GM23248 (cell line): ENCODE measurements at regions not wholly inside any gene's neighbourhood (a gene's known extent, or its start where the extent isn't known, plus 50 kb on each side); places are given as distances from the start of the nearest gene placed in this dataset.

ENCODE experiments used
- DNase-seq: peaks from one replicate; pipeline ENCODE4 v3.0.0-alpha.2; 2015
- H2AFZ ChIP-seq: fragments of 200-600 bp; sonication (generic); 2 replicates; pipeline ENCODE4 v1.6.1; 2016; ENCODE audit warnings: antibody characterized with exemption
- H3F3A ChIP-seq: fragments of 200-600 bp; sonication (generic); 2 replicates; pipeline ENCODE4 v1.6.1; 2016; ENCODE audit warnings: mild to moderate bottlenecking, antibody characterized with exemption, mixed run types; ENCODE audit not compliant: insufficient read depth
- H3K27ac ChIP-seq: fragments of 200-600 bp; sonication (generic); 2 replicates; pipeline ENCODE4 v1.5.1; 2016; ENCODE audit warnings: mild to moderate bottlenecking
- H3K27me3 ChIP-seq: fragments of 200-600 bp; sonication (generic); replicated peaks from 2 replicates; pipeline ENCODE4 v1.6.1; 2016; ENCODE audit warnings: mild to moderate bottlenecking; ENCODE audit not compliant: insufficient read depth
- H3K36me3 ChIP-seq: fragments of 200-600 bp; sonication (generic); 2 replicates; pipeline ENCODE4 v1.6.1; 2016; ENCODE audit warnings: low read depth, mild to moderate bottlenecking
- H3K4me1 ChIP-seq: fragments of 200-600 bp; sonication (generic); 2 replicates; pipeline ENCODE4 v1.6.1; 2016; ENCODE audit warnings: mild to moderate bottlenecking; ENCODE audit not compliant: insufficient read depth
- H3K4me2 ChIP-seq: fragments of 200-600 bp; sonication (generic); one replicate; pipeline ENCODE4 v1.6.1; 2016; ENCODE audit warnings: mild to moderate bottlenecking; ENCODE audit not compliant: unreplicated experiment
- H3K4me3 ChIP-seq: fragments of 200-600 bp; sonication (generic); 2 replicates; pipeline ENCODE4 v1.5.1; 2016; ENCODE audit warnings: mild to moderate bottlenecking
- H3K79me2 ChIP-seq: fragments of 200-600 bp; sonication (generic); 2 replicates; pipeline ENCODE4 v1.6.1; 2016; ENCODE audit warnings: mild to moderate bottlenecking; ENCODE audit not compliant: insufficient read depth
- H3K9ac ChIP-seq: fragments of 200-600 bp; sonication (generic); 2 replicates; pipeline ENCODE4 v1.6.1; 2016; ENCODE audit warnings: mild to moderate bottlenecking
- H3K9me2 ChIP-seq: fragments of 200-600 bp; sonication (generic); 2 replicates; pipeline ENCODE4 v1.6.1; 2016; ENCODE audit warnings: mixed run types, mild to moderate bottlenecking, moderate library complexity; ENCODE audit not compliant: insufficient read depth
- H3K9me3 ChIP-seq: fragments of 200-600 bp; sonication (generic); one replicate; pipeline ENCODE4 v1.6.1; 2017; ENCODE audit warnings: low read depth
- H4K20me1 ChIP-seq: fragments of 200-600 bp; sonication (generic); 2 replicates; pipeline ENCODE4 v1.6.0; 2016; ENCODE audit not compliant: insufficient read depth
- EZH2 ChIP-seq: fragments of 200-600 bp; sonication (generic); IDR thresholded peaks from 2 replicates; pipeline ENCODE4 v1.6.1; 2018; ENCODE audit warnings: antibody characterized with exemption, mild to moderate bottlenecking; ENCODE audit not compliant: insufficient read depth, poor library complexity, severe bottlenecking
- EZH2phosphoT487 ChIP-seq: fragments of 200-600 bp; sonication (generic); IDR thresholded peaks from 2 replicates; pipeline ENCODE4 v1.6.1; 2018; ENCODE audit warnings: antibody characterized with exemption, moderate library complexity, mild to moderate bottlenecking, low read depth; ENCODE audit not compliant: insufficient read depth
- WGBS, 2 experiments: methylation state at CpG; one replicate each; pipeline ENCODE4 v1.1.6; 2015 to 2017; ENCODE audit warnings: low lambda C conversion rate in 2 of 2, low coverage in 1 of 2; ENCODE audit errors: missing lambda C conversion rate in 2 of 2; 5-methylcytosine and 5-hydroxymethylcytosine counted together
- in situ Hi-C: fragments of 300-500 bp; cut with MboI; formaldehyde crosslinking; loops from 2 replicates; pipeline ENCODE4 v1.15.0; 2020

DNA sequence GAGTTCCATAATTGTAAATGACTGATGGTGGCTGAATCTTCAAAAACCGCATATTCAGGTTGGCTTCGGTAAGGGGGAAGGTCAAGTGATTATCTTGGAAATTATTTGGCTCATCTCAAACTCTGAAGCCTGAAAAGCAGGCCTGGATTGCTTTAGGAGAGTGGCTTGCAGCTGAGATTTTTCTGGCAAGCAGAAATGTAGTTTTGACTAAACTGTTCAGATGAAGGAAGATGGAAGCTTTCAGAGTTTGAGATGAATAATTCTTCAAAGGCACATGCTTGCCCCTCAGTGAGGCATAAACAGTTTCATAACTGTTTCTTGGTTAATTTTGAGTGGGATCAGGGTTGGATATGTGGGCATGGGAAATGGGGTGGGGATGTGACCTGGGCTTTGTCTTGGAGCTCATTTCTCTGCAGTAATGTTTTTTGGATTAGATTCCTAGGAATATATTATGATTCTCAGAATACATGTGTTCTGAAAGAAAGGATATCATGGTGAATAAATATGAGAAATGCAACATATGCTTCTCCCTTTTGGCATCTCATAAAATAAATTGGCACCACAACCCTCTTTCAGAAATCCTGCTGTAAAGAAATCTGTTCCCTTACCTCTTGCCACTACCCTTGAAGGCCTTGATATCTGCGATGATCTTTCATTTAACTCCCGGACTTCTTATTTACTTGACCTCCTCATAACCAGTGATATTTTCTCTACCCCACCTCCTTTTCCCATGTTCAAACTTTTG is 469.2 kb downstream of the ADRA2A start:
- Histone ChIP-seq H3K27me3 (no peaks in the 10 kb centered on the region), H3K27ac (no peak overlapping the region), H3K79me2 (no peaks in the 10 kb centered on the region), H3K4me3 (no peak overlapping the region), H4K20me1 (no peaks in the 10 kb centered on the region), H3K9ac (no peak overlapping the region), H3K36me3 (no peaks in the 10 kb centered on the region), H2AFZ (no peak overlapping the region), H3K4me1 (peaks cover 6% of the 10 kb centered on the region; the same call in 1 of the 2 replicates), H3K4me2 (no peak overlapping the region), H3F3A (no peaks in the 10 kb centered on the region), H3K9me3 (no peaks in the 10 kb centered on the region), H3K9me2 (no peaks in the 10 kb centered on the region)
- 51 to 54% methylated on average over 4 of the region's 4 CpGs for WGBS, 2 experiments
- in situ Hi-C loops: no loop called here
- DNase-seq: no peak
- TF ChIP-seq EZH2phosphoT487 (no peak), EZH2 (no peak)

- Histone ChIP-seq H2AFZ (no peak overlapping the region), H3K9ac (no peak overlapping the region), H3K27me3 (no peaks in the 10 kb centered on the region), H3K4me3 (no peak overlapping the region), H4K20me1 (no peaks in the 10 kb centered on the region), H3K27ac (no peak overlapping the region), H3F3A (no peaks in the 10 kb centered on the region), H3K36me3 (no peaks in the 10 kb centered on the region), H3K79me2 (no peaks in the 10 kb centered on the region), H3K9me3 (no peaks in the 10 kb centered on the region), H3K4me2 (no peak overlapping the region), H3K9me2 (no peaks in the 10 kb centered on the region), H3K4me1 (peaks cover 11% of the 10 kb centered on the region; the same call in 1 of the 2 replicates)
- DNase-seq: peak; percentile 33
- WGBS, 2 experiments: 79 to 93% methylated on average over 1 of the region's 1 CpG
- no peak for TF ChIP-seq EZH2phosphoT487
- TF ChIP-seq EZH2: no peak
- in situ Hi-C loops: no loop called here
These were observed 471.4 kb downstream of the ADRA2A start for GRCh38 chr10:111548084-111548726.

DNA sequence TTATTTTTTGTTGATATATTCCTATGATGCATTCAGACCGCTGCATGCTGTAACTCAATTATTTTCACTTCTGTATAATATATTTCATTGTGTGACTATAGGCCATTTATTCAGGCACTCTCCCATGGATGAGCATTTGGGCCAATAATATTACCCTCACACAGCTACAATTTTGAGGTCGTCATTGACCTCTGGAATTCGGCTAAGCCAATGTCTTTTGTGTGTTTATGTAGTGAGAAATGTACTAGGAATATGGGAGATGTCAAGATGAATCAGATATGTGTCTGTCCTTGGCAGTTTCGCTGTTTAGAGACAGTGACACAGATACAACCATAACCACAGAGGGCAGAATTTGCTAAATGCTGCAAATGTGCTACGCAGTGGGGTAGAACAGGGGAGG is 474.2 kb downstream of the ADRA2A start:
- Histone ChIP-seq H3K4me1 (peaks cover 12% of the 10 kb centered on the region), H3K27ac (no peak overlapping the region), H3K4me3 (no peak overlapping the region), H2AFZ (no peak overlapping the region), H3F3A (no peaks in the 10 kb centered on the region), H4K20me1 (no peaks in the 10 kb centered on the region), H3K4me2 (no peak overlapping the region), H3K9me2 (no peaks in the 10 kb centered on the region), H3K79me2 (no peaks in the 10 kb centered on the region), H3K36me3 (no peaks in the 10 kb centered on the region), H3K9me3 (no peaks in the 10 kb centered on the region), H3K9ac (no peak overlapping the region), H3K27me3 (no peaks in the 10 kb centered on the region)
- 60 to 61% methylated on average over 5 of the region's 5 CpGs for WGBS, 2 experiments
- in situ Hi-C loops: no loop called here
- DNase-seq: peak; percentile 68
- TF ChIP-seq EZH2: no peak

GRCh38 chr10:111556666-111557065 is 479.8 kb downstream of the ADRA2A start:
- Histone ChIP-seq H3K9ac (no peak overlapping the region), H4K20me1 (no peaks in the 10 kb centered on the region), H3F3A (0 out of 2 replicates have a peak, but pooled peaks cover 4% of the 10 kb centered on the region), H2AFZ (no peak overlapping the region), H3K4me1 (peaks cover 19% of the 10 kb centered on the region), H3K9me3 (no peaks in the 10 kb centered on the region), H3K9me2 (no peaks in the 10 kb centered on the region), H3K27ac (no peak overlapping the region), H3K36me3 (no peaks in the 10 kb centered on the region), H3K27me3 (no peaks in the 10 kb centered on the region), H3K4me3 (no peak overlapping the region), H3K4me2 (peak overlapping the region; percentile 28), H3K79me2 (no peaks in the 10 kb centered on the region)
- in situ Hi-C loops: no loop called here
- TF ChIP-seq EZH2phosphoT487 (no peak), EZH2 (no peak)
- DNase-seq: no peak
- 50 to 64% methylated on average over 3 of the region's 3 CpGs for WGBS, 2 experiments
